Vagina (tissue), 2 donors: ENCODE measurements at regions not wholly inside any gene's neighbourhood (a gene's known extent, or its start where the extent isn't known, plus 50 kb on each side); places are given as distances from the start of the nearest gene placed in this dataset.

ENCODE experiments used
- DNase-seq, 2 donors: peaks; one replicate each; pipeline ENCODE4 v3.0.0-alpha.2; 2017; ENCODE audit errors: extremely low spot score in 2 of 2
- H3K27ac ChIP-seq: fragments of 200-600 bp; sonication (generic); one replicate; pipeline ENCODE4 v1.5.1; 2019
- H3K27me3 ChIP-seq: fragments of 200-600 bp; sonication (generic); one replicate; pipeline ENCODE4 v1.5.1; 2019
- H3K36me3 ChIP-seq, 2 donors: fragments of 200-600 bp; sonication (generic); one replicate each; pipeline ENCODE4 v1.5.1; 2017 to 2019
- H3K4me1 ChIP-seq: fragments of 200-600 bp; sonication (generic); one replicate; pipeline ENCODE4 v1.5.1; 2019
- H3K4me3 ChIP-seq, 2 donors: fragments of 200-600 bp; sonication (generic); 1 replicate in 1 of 2; 2 replicates in 1 of 2; pipeline ENCODE4 v1.5.1; 2016 to 2019
- H3K9me3 ChIP-seq: fragments of 200-600 bp; sonication (generic); one replicate; pipeline ENCODE4 v1.5.1; 2019
- POLR2A ChIP-seq, 2 donors: fragments of 450-650 bp; IDR thresholded peaks; one replicate each; pipeline ENCODE4 v1.6.1; 2017; ENCODE audit warnings: antibody characterized with exemption in 2 of 2, mild to moderate bottlenecking in 2 of 2, moderate library complexity in 2 of 2
- POLR2AphosphoS5 ChIP-seq, 2 donors: sonication (generic); formaldehyde crosslinking; IDR thresholded peaks; one replicate each; pipeline ENCODE4 v1.9.0; 2017; ENCODE audit warnings: antibody characterized with exemption in 2 of 2, mild to moderate bottlenecking in 2 of 2, low read depth in 1 of 2; ENCODE audit not compliant: insufficient read depth in 1 of 2
- intact Hi-C: fragments of 100-400 bp; cut with DNase I; formaldehyde crosslinking; loops from one replicate; pipeline ENCODE4 v1.15.1; 2023
- TF ChIP-seq, protein P1 (sequence below), 3 experiments: fragments of 450-650 bp in 2 of 3; fragments of 200-600 bp in 1 of 3; sonication (generic) in 1 of 3; IDR thresholded peaks; one replicate each; pipeline ENCODE4 v1.5.1; 2017 to 2019; ENCODE audit warnings: antibody characterized with exemption in 3 of 3, mild to moderate bottlenecking in 2 of 3, moderate library complexity in 2 of 3

DNA sequence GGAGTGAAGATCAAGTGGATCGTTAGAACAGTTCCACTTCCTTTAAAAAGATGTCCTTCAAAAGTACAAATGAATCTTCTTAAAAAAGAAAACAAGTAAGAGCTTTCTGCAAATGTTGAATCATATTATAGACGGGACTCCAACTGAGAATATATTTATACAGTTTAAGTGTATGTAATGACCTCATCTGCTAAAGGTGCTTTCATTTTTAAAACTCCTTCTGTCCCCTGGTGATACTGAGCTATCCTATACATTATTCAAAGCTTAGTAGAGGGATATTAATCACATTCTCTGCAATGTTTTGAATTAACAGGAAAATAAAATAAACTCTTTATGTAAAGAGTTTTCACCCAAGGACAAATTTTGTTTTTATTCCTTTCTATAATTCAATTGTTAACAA is 420.7 kb upstream of the SLC8A1 start:
- intact Hi-C loops: no loop called here

DNA sequence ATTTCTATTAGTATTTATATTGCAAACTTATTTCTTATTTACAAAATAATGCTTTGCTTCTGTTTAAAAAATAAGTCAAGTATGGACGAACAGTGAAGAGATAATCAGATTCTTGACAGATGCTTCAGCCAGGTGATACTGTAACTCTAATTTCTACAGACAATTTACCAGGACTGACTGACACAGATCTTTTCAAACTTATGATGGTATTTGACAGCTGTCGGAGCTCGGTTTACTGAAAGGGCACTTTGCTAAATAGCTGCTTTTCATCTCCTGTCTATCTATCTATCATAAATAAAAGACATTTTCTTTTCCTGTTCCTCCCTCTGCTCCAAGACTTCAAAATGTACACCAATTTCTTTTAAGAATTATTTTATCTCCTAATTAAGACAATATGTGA is 422.5 kb upstream of the SLC8A1 start:
- H3K27me3 ChIP-seq: no peaks in the 10 kb centered on the region
- H3K9me3 ChIP-seq: no peaks in the 10 kb centered on the region
- H3K36me3 ChIP-seq: no peaks in the 10 kb centered on the region
- TF ChIP-seq, protein P1, sequence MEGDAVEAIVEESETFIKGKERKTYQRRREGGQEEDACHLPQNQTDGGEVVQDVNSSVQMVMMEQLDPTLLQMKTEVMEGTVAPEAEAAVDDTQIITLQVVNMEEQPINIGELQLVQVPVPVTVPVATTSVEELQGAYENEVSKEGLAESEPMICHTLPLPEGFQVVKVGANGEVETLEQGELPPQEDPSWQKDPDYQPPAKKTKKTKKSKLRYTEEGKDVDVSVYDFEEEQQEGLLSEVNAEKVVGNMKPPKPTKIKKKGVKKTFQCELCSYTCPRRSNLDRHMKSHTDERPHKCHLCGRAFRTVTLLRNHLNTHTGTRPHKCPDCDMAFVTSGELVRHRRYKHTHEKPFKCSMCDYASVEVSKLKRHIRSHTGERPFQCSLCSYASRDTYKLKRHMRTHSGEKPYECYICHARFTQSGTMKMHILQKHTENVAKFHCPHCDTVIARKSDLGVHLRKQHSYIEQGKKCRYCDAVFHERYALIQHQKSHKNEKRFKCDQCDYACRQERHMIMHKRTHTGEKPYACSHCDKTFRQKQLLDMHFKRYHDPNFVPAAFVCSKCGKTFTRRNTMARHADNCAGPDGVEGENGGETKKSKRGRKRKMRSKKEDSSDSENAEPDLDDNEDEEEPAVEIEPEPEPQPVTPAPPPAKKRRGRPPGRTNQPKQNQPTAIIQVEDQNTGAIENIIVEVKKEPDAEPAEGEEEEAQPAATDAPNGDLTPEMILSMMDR (IDR thresholded peaks at IDR 0.05): no peak
- no peak for TF ChIP-seq POLR2AphosphoS5 (IDR thresholded peaks at IDR 0.05; ENCODE audit: insufficient read depth in 1 of 2, low read depth in 1 of 2)
- TF ChIP-seq POLR2A (IDR thresholded peaks at IDR 0.05): no peak
- H3K27ac ChIP-seq: no peak overlapping the region
- H3K4me3 ChIP-seq: no peak overlapping the region
- H3K4me1 ChIP-seq: no peaks in the 10 kb centered on the region
- intact Hi-C loops: no loop called here
- no peak for DNase-seq

More for the DNA sequence above, 420.7 kb upstream of the SLC8A1 start:
- TF ChIP-seq POLR2AphosphoS5 (IDR thresholded peaks at IDR 0.05; ENCODE audit: insufficient read depth in 1 of 2, low read depth in 1 of 2) (no peak), POLR2A (IDR thresholded peaks at IDR 0.05) (no peak)
- TF ChIP-seq, protein P1 (IDR thresholded peaks at IDR 0.05): no peak
- Histone ChIP-seq H3K36me3 (no peaks in the 10 kb centered on the region), H3K4me3 (no peak overlapping the region), H3K9me3 (no peaks in the 10 kb centered on the region), H3K27ac (no peak overlapping the region), H3K27me3 (no peaks in the 10 kb centered on the region), H3K4me1 (no peaks in the 10 kb centered on the region)
- DNase-seq: no peak

DNA sequence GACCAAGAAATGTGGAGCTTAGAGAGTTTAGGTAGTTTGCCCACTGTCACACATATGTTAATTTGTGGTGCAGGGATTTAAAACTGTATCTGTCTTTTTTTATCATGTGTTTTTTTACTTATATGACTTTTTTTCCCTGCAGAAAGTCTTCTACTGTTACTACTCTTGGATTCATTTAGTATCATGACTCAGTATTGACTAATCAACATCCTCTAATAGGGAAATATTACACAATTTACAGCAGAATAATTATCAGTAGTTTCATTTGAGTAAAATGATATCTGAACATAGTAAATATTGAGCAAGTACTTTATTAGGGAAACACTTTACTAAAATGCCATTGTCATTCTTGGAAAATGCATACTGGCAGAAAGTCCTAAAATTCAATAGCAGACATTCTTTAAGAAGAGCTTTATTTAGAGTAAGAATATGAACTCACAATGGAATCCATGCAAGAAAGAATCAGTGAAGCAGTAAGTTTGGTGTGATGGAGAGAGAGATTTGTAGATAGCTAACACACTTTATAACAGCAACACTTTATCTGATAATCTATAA is 425.9 kb upstream of the SLC8A1 start:
- no peak for TF ChIP-seq POLR2A (IDR thresholded peaks at IDR 0.05)
- TF ChIP-seq, protein P1 (IDR thresholded peaks at IDR 0.05): no peak
- no peak for TF ChIP-seq POLR2AphosphoS5 (IDR thresholded peaks at IDR 0.05; ENCODE audit: insufficient read depth in 1 of 2, low read depth in 1 of 2)
- no peaks in the 10 kb centered on the region for H3K4me1 ChIP-seq
- intact Hi-C loops: no loop called here
- no peak overlapping the region for H3K4me3 ChIP-seq
- H3K27me3 ChIP-seq: no peaks in the 10 kb centered on the region
- no peak for DNase-seq
- H3K27ac ChIP-seq: no peak overlapping the region
- no peaks in the 10 kb centered on the region for H3K36me3 ChIP-seq
- no peaks in the 10 kb centered on the region for H3K9me3 ChIP-seq

DNA sequence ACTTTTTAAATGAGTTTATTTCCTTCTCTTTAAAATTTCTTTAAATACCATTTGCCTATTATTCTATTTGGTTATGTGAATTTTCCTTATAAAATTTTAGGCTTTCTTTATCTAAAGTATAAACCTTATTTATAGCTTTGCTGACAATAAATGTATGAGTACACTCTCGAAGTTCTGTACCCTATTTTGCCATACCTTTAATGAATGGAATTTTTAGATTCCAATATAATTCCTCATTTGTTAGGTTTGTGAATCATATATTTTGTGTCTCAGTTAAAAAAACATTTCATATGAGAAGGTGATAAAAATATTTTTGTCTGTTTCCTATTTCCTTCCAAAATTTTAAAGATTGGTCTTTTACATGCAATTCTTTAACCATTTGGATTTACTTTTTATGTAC is 427.4 kb upstream of the SLC8A1 start:
- TF ChIP-seq POLR2AphosphoS5 (IDR thresholded peaks at IDR 0.05; ENCODE audit: insufficient read depth in 1 of 2, low read depth in 1 of 2) (no peak), POLR2A (IDR thresholded peaks at IDR 0.05) (no peak)
- TF ChIP-seq, protein P1 (IDR thresholded peaks at IDR 0.05): no peak
- intact Hi-C loops: no loop called here
- no peak for DNase-seq

DNA sequence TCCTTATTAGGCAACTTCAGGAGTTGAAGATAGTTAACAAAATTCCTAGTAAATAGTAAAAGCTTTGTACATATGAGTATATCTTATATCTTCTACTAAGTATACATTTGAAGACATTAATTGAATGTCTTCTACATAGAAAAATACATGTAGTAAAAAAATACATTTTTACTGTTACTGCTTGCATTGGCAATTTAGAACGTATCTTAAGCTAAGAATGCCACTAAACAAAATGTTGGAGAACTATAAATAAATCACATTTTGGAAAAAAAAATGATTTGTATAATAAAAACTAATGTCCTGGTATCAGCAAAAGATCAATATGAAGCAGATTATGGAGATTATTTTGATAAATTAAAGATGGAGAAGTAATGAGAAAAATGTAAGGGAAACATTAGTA is 434.2 kb upstream of the SLC8A1 start:
- no peak for DNase-seq
- Histone ChIP-seq H3K4me1 (no peaks in the 10 kb centered on the region), H3K27ac (no peak overlapping the region), H3K4me3 (no peak overlapping the region), H3K36me3 (no peaks in the 10 kb centered on the region), H3K9me3 (no peaks in the 10 kb centered on the region), H3K27me3 (no peaks in the 10 kb centered on the region)
- intact Hi-C loops: no loop called here
- TF ChIP-seq POLR2AphosphoS5 (IDR thresholded peaks at IDR 0.05; ENCODE audit: insufficient read depth in 1 of 2, low read depth in 1 of 2) (no peak), POLR2A (IDR thresholded peaks at IDR 0.05) (no peak)
- TF ChIP-seq, protein P1 (IDR thresholded peaks at IDR 0.05): no peak

More for the DNA sequence above, 427.4 kb upstream of the SLC8A1 start:
- Histone ChIP-seq H3K27ac (no peak overlapping the region), H3K27me3 (no peaks in the 10 kb centered on the region), H3K36me3 (no peaks in the 10 kb centered on the region), H3K9me3 (no peaks in the 10 kb centered on the region), H3K4me1 (no peaks in the 10 kb centered on the region), H3K4me3 (no peak overlapping the region)
